Mammary epithelial cell (primary cell): ENCODE measurements at regions not wholly inside any gene's neighbourhood (a gene's known extent, or its start where the extent isn't known, plus 50 kb on each side); places are given as distances from the start of the nearest gene placed in this dataset.

ENCODE experiments used
- CTCF ChIP-seq, 2 donors: IDR thresholded peaks in 1 of 2; conservative IDR thresholded peaks in 1 of 2; 2 replicates each; pipeline ENCODE4 v1.5.1; 2011 to 2012; ENCODE audit warnings: inconsistent platforms in 2 of 2, low read length in 2 of 2, mild to moderate bottlenecking in 2 of 2, control low read depth in 1 of 2, low read depth in 1 of 2; ENCODE audit not compliant: insufficient read depth in 1 of 2; ENCODE audit errors: extremely low read depth in 1 of 2
- EZH2 ChIP-seq: IDR thresholded peaks from 2 replicates; pipeline ENCODE4 v1.6.1; 2012; ENCODE audit warnings: low read length, inconsistent platforms, borderline replicate concordance

- TF ChIP-seq CTCF (conservative IDR thresholded peaks at IDR 0.05 in 1 of 2, IDR thresholded peaks at IDR 0.05 in 1 of 2; ENCODE audit: extremely low read depth in 1 of 2, insufficient read depth in 1 of 2, low read depth in 1 of 2, low read length in 2 of 2) (no peak), EZH2 (no peak)
These were observed 141.5 kb upstream of the MTAP start for GRCh38 chr9:21660976-21661375.
